Fibroblast of gingiva (primary cell): ENCODE measurements at regions not wholly inside any gene's neighbourhood (a gene's known extent, or its start where the extent isn't known, plus 50 kb on each side); places are given as distances from the start of the nearest gene placed in this dataset.
"Not testable (repeated sequence)": the region's sequence is repeated elsewhere in the genome, so short reads cannot be mapped to it uniquely, and the experiment has no call there.

ENCODE experiments used
- DNase-seq: peaks from one replicate; pipeline ENCODE4 v3.0.0-alpha.2; 2011; ENCODE audit warnings: low read depth

- not testable (repeated sequence) for DNase-seq
These were observed 52.4 kb upstream of the EHHADH start for GRCh38 chr3:185306286-185306685.

DNA sequence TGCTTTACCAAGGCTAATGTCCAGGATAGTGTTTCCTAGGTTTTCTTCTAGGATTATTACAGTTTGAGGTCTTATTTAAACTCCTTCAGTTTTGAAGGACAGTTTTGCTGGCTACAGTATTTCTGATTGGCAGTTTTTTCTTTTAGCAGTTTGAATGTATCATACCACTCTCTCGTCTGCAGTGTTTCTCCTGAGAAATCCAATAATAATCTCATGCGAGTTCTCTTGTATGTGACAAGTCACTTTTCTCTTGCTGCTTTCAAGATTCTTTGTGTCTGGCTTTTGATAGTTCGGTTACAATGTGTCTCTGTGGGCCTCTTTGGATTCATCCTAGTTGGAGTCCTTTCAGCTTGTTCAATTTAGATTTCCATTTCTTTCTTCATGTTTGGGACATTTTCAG lies 53.0 kb upstream of the EHHADH start:
- no peak for DNase-seq

DNA sequence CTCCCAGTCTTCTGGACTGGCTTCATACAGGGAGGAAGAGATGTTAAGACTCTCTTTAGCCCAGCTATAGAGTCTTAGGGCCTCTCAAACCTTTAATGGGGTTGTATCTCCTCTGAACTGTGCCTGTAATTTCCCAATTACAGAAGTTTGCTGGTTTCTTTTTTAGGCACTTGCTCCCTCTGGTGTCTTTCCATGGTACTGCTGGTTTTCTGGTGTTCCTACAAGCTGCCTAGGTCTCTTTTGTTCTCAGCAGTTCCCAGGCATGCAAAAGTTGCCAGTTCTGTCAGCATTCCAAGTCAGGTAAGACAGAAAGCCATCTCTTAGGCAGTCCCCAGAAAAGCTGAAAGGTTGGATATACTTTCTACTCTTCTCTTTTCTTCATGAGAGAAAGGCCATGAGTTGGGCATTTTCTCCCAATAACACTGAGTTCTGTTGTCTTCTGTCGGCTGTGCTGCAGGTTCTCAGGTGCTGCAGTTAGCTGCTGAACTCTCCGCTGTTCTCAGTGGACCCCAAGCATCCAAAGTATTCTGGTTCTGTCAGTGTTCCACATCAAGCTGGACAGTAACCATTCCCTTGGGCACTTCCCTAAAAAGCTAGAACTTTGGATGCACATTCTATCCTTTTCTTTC lies 54.4 kb upstream of the EHHADH start:
- DNase-seq, result peak; percentile 48

GRCh38 chr3:185309302-185309701 lies 53.6 kb upstream of the MAP3K13 start:
- no peak for DNase-seq

- DNase-seq, result no peak
These were observed 53.1 kb upstream of the MAP3K13 start for GRCh38 chr3:185309795-185310194.

GRCh38 chr3:185311991-185312390 lies 50.9 kb upstream of the MAP3K13 start:
- DNase-seq, result no peak
